CD4-positive, alpha-beta T cell (primary cell): ENCODE measurements at regions not wholly inside any gene's neighbourhood (a gene's known extent, or its start where the extent isn't known, plus 50 kb on each side); places are given as distances from the start of the nearest gene placed in this dataset.

Experiments
- ATAC-seq: fragments of 200-7000 bp; cut with Tn5 transposase; one replicate; pipeline ENCODE4 v1.10.0; 2022; ENCODE audit warnings: mild to moderate bottlenecking; ENCODE audit not compliant: poor library complexity
- CTCF ChIA-PET: fragments of 350-600 bp; sonication (Branson Sonifier 250); formaldehyde crosslinking; loops from one replicate; lab custom pipeline; 2021; ENCODE audit warnings: antibody characterized with exemption, inconsistent platforms; lab: Charles Lee
- POLR2A ChIA-PET: fragments of 350-600 bp; sonication (Branson Sonifier 250); formaldehyde crosslinking; loops from one replicate; lab custom pipeline; 2021; ENCODE audit warnings: antibody characterized with exemption, inconsistent platforms; lab: Charles Lee
- DNase-seq, 14 experiments: peaks; one replicate each; pipeline ENCODE4 v3.0.0-alpha.2; 2013 to 2020; ENCODE audit warnings: mixed read lengths in 2 of 14
- H3K27ac ChIP-seq, 2 donors: one replicate each; pipeline versions ENCODE4 v1.5.1 to v1.7.0; 2013; ENCODE audit warnings: low read length in 2 of 2, low read depth in 1 of 2, mild to moderate bottlenecking in 1 of 2
- H3K27me3 ChIP-seq, 2 experiments: 1 replicate in 1 of 2; 2 replicates in 1 of 2; pipeline versions ENCODE4 v1.6.1 to v1.7.0; 2013; ENCODE audit warnings: low read length in 2 of 2, control low read depth in 1 of 2, mild to moderate bottlenecking in 1 of 2, moderate library complexity in 1 of 2; ENCODE audit not compliant: insufficient read depth in 2 of 2, control insufficient read depth in 1 of 2
- H3K36me3 ChIP-seq: one replicate; pipeline ENCODE4 v1.6.1; 2013; ENCODE audit warnings: low read length, control low read depth; ENCODE audit not compliant: insufficient read depth
- H3K4me1 ChIP-seq: one replicate; pipeline ENCODE4 v1.6.1; 2013; ENCODE audit warnings: low read length, control low read depth; ENCODE audit not compliant: insufficient read depth
- H3K4me3 ChIP-seq: one replicate; pipeline ENCODE4 v1.5.1; 2013; ENCODE audit warnings: mild to moderate bottlenecking, low read length, moderate library complexity
- H3K9me3 ChIP-seq, 2 experiments: 1 replicate in 1 of 2; 2 replicates in 1 of 2; pipeline versions ENCODE4 v1.6.1 to v1.7.0; 2013; ENCODE audit warnings: low read length in 2 of 2, mild to moderate bottlenecking in 2 of 2, control low read depth in 1 of 2, moderate library complexity in 1 of 2; ENCODE audit not compliant: control insufficient read depth in 1 of 2, insufficient read depth in 1 of 2
- H3K27ac Mint-ChIP-seq: one replicate; pipeline ENCODE4 v1.8.0; 2020; ENCODE audit warnings: mixed read lengths
- H3K27me3 Mint-ChIP-seq: one replicate; pipeline ENCODE4 v1.8.0; 2021; ENCODE audit warnings: mixed read lengths
- H3K36me3 Mint-ChIP-seq: one replicate; pipeline ENCODE4 v1.8.0; 2021; ENCODE audit warnings: low read depth, mixed read lengths
- H3K4me1 Mint-ChIP-seq: one replicate; pipeline ENCODE4 v1.8.0; 2021; ENCODE audit warnings: low read depth, mixed read lengths
- H3K4me3 Mint-ChIP-seq: one replicate; pipeline ENCODE4 v1.8.0; 2020; ENCODE audit warnings: mild to moderate bottlenecking, mixed read lengths
- H3K9me3 Mint-ChIP-seq: one replicate; pipeline ENCODE4 v1.8.0; 2020; ENCODE audit warnings: mixed read lengths
- CTCF ChIP-seq: fragments of 200-600 bp; IDR thresholded peaks from one replicate; pipeline ENCODE4 v1.8.0; 2022; ENCODE audit warnings: antibody characterized with exemption, mild to moderate bottlenecking
- intact Hi-C, 2 experiments: fragments of 100-400 bp; cut with DNase I in 1 of 2; cut with micrococcal nuclease in 1 of 2; formaldehyde crosslinking; loops; one replicate each; pipeline versions ENCODE4 v1.15.1 to v1.9.0; 2023 to 2025; cut with DNase I, micrococcal nuclease

DNA sequence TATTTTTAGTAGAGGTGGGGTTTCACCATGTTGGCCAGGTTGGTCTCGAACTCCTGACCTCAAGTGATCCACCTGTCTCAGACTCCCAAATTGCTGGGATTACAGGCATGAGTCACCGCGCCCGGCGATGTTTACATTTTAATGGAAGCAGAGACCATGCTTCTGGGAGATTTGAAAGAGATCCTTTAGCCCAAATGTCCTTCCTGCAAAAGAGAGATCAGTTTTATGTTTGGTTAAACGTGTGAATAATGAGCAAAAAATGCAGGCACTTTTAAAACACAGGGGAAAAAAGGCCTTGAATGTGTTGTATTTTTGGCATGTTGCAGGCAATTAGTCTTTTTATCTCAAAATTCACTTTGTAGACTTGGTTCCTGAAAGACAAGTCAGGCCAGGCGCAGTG is 95.8 kb upstream of the ELOVL6 start:
- Mint-ChIP-seq H3K36me3 (no peaks in the 10 kb centered on the region), H3K4me3 (no peak overlapping the region), H3K4me1 (no peaks in the 10 kb centered on the region), H3K27ac (no peak overlapping the region), H3K27me3 (peaks cover 25% of the 10 kb centered on the region), H3K9me3 (no peaks in the 10 kb centered on the region)
- ChIA-PET CTCF (no interaction called here), POLR2A (no interaction called here)
- no peak overlapping the region for H3K4me3 ChIP-seq
- intact Hi-C loops: no loop called here
- DNase-seq: no peak
- H3K9me3 ChIP-seq: peaks cover 0 to 5% of the 10 kb centered on the region in 2 experiments
- H3K27me3 ChIP-seq: peaks cover 6 to 8% of the 10 kb centered on the region in 2 experiments
- H3K27ac ChIP-seq: no peak overlapping the region
- no peaks in the 10 kb centered on the region for H3K36me3 ChIP-seq
- no peak for ATAC-seq
- no peaks in the 10 kb centered on the region for H3K4me1 ChIP-seq
- TF ChIP-seq CTCF: no peak

GRCh38 chr4:110292994-110293744 is 94.8 kb upstream of the ELOVL6 start:
- intact Hi-C loops: no loop called here
- Mint-ChIP-seq H3K27me3 (peaks cover 24% of the 10 kb centered on the region), H3K4me1 (no peaks in the 10 kb centered on the region), H3K36me3 (no peaks in the 10 kb centered on the region), H3K9me3 (no peaks in the 10 kb centered on the region), H3K27ac (no peak overlapping the region), H3K4me3 (no peak overlapping the region)
- no peak for DNase-seq
- no peak overlapping the region for H3K27ac ChIP-seq
- no peak for TF ChIP-seq CTCF
- ATAC-seq: no peak
- H3K9me3 ChIP-seq: peaks cover 0 to 5% of the 10 kb centered on the region in 2 experiments
- no peaks in the 10 kb centered on the region for H3K4me1 ChIP-seq
- no peaks in the 10 kb centered on the region for H3K36me3 ChIP-seq
- ChIA-PET POLR2A (no interaction called here), CTCF (no interaction called here)
- H3K27me3 ChIP-seq: peaks cover 6 to 8% of the 10 kb centered on the region in 2 experiments
- H3K4me3 ChIP-seq: no peak overlapping the region

- DNase-seq: no peak
- Mint-ChIP-seq H3K27me3 (peaks cover 18% of the 10 kb centered on the region), H3K27ac (no peak overlapping the region), H3K36me3 (no peaks in the 10 kb centered on the region), H3K4me3 (no peak overlapping the region), H3K4me1 (no peaks in the 10 kb centered on the region), H3K9me3 (no peaks in the 10 kb centered on the region)
- no peaks in the 10 kb centered on the region for H3K36me3 ChIP-seq
- H3K9me3 ChIP-seq: peaks cover 0 to 5% of the 10 kb centered on the region in 2 experiments
- peaks cover 6 to 8% of the 10 kb centered on the region in 2 experiments for H3K27me3 ChIP-seq
- intact Hi-C loops: no loop called here
- ATAC-seq: no peak
- TF ChIP-seq CTCF: no peak
- H3K4me3 ChIP-seq: no peak overlapping the region
- H3K4me1 ChIP-seq: no peaks in the 10 kb centered on the region
- ChIA-PET POLR2A (no interaction called here), CTCF (interaction anchor here (1.0 kb wide), 1 partner anchor 8 kb away, joined by 3 read pairs; no protein-coding TSS in a partner anchor)
- no peak overlapping the region for H3K27ac ChIP-seq
Measured at GRCh38 chr4:110290511-110290910, 92.1 kb upstream of the ELOVL6 start.
